C4-2B (cell line): ENCODE measurements at regions not wholly inside any gene's neighbourhood (a gene's known extent, or its start where the extent isn't known, plus 50 kb on each side); places are given as distances from the start of the nearest gene placed in this dataset.

Experiments used
- ZFX ChIP-seq: fragments of 450-650 bp; IDR thresholded peaks from 2 replicates; pipeline ENCODE4 v1.6.1; 2017
- TF ChIP-seq, protein P1 (sequence below): fragments of 450-650 bp; conservative IDR thresholded peaks from 2 replicates; pipeline ENCODE4 v1.5.1; 2017; ENCODE audit warnings: mild to moderate bottlenecking

DNA sequence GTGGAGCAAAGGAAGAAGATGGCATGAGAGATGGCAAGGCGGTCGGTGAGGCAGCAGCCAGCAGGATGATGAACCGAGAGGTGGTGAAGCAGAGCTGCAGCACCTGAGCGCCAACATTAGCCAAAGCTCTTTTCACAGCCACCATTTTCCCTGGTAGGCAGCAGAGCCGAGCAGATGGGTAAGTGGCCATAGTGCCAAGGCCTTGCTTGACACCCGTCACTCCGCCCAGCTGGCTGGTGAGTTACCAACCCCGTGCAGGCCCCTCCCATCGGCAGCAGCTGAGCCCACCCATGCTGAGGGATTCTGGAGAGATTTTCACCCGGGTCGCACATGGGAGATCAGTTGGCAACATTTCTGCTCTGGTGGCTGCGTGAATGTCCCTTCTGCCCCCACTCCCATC lies 647.7 kb downstream of the PTPRU start:
- TF ChIP-seq, protein P1, sequence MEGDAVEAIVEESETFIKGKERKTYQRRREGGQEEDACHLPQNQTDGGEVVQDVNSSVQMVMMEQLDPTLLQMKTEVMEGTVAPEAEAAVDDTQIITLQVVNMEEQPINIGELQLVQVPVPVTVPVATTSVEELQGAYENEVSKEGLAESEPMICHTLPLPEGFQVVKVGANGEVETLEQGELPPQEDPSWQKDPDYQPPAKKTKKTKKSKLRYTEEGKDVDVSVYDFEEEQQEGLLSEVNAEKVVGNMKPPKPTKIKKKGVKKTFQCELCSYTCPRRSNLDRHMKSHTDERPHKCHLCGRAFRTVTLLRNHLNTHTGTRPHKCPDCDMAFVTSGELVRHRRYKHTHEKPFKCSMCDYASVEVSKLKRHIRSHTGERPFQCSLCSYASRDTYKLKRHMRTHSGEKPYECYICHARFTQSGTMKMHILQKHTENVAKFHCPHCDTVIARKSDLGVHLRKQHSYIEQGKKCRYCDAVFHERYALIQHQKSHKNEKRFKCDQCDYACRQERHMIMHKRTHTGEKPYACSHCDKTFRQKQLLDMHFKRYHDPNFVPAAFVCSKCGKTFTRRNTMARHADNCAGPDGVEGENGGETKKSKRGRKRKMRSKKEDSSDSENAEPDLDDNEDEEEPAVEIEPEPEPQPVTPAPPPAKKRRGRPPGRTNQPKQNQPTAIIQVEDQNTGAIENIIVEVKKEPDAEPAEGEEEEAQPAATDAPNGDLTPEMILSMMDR = no peak
- TF ChIP-seq ZFX = no peak
